Renal cortical epithelial cell (primary cell): ENCODE measurements at regions not wholly inside any gene's neighbourhood (a gene's known extent, or its start where the extent isn't known, plus 50 kb on each side); places are given as distances from the start of the nearest gene placed in this dataset.
"Not testable (repeated sequence)": the region's sequence is repeated elsewhere in the genome, so short reads cannot be mapped to it uniquely, and the experiment has no call there.

ENCODE experiments used
- DNase-seq: peaks from one replicate; pipeline ENCODE4 v3.0.0-alpha.2; 2011; ENCODE audit warnings: low read depth

- peak; percentile 94 for DNase-seq
Measured at GRCh38 chr7:85719981-85720953, 533.4 kb upstream of the SEMA3D start.

DNA sequence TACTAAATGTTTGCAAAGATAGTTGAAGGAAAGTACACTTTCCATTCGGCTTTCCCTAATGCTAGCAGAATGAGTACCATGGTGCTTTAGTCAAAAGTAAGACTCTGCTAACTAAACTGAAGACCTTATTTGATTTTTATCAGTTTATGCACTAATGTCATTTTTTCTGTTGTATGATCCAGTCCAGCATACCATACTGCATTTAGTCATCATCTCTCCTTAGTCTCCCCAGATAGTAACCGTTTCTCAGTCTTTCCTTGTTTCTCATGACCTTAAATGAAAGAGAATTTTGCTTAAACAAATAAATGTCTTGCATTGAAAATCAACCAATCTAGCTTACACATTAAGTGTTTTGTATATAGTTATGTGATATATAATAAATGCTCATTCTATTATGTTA lies 529.5 kb upstream of the SEMA3D start:
- no peak for DNase-seq

DNA sequence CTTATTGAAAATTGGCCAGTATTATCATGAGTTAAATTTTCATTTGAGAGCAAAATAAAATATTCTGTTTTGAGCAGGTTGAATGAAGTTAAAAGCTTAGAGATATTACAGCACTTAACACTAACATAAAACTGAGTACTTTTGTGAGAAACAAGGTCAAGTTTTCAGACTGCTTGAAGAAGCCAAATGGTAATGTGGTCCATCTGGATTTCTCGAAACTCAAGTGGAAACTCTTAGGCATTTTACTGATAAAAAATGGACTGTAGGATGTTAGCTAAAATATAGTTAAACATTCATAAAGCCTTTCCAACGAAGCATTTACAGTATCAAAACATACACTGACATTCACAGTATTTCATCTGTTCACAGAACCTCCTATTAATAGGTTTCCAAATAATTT lies 528.1 kb upstream of the SEMA3D start:
- no peak for DNase-seq

GRCh38 chr7:85714043-85714578 lies 527.3 kb upstream of the SEMA3D start:
- DNase-seq, result peak; percentile 29

- no peak for DNase-seq
Measured at GRCh38 chr7:85713171-85713570, 526.3 kb upstream of the SEMA3D start.

DNA sequence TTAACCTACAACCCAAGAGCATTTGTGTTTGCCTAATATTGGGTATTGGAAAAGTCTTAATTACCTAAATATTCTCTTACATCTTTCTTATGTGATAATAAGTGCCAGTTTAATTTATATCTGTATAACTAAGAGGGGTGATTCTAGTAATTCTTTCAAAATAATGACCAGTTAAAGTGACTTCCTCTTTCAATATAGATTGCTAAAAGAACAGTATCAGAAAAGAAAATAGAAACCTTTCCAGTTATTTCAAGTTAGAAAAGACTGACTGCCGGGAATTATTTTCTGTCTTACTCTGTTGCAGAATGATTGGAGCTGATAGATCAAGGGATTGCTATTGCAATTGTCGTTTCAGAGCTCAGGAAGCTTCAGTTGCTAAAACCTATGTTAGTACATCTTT lies 525.0 kb upstream of the SEMA3D start:
- DNase-seq, result no peak

- no peak for DNase-seq
Measured at GRCh38 chr7:85710960-85711359, 524.1 kb upstream of the SEMA3D start.

- DNase-seq, result no peak
Measured at GRCh38 chr7:85708221-85708620, 521.4 kb upstream of the SEMA3D start.

DNA sequence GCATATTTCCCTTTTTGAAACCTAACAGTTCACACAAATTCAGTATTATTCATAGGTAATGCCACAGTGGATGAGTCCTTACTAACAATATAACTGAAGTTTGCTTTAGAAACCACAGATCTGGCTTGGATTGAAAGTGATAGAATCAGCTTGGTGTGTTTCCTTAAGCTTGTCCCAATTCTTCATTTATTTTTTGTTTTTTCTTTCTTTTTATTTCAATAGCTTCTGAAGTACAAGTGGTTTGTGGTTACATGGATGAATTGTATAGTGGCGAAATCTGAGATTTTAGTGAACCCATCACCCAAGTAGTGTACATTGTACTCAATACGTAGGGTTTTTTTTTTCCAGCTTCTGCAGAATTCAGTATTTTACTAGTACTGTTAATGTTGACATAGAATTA lies 518.2 kb upstream of the SEMA3D start:
- DNase-seq, result peak; percentile 66

DNA sequence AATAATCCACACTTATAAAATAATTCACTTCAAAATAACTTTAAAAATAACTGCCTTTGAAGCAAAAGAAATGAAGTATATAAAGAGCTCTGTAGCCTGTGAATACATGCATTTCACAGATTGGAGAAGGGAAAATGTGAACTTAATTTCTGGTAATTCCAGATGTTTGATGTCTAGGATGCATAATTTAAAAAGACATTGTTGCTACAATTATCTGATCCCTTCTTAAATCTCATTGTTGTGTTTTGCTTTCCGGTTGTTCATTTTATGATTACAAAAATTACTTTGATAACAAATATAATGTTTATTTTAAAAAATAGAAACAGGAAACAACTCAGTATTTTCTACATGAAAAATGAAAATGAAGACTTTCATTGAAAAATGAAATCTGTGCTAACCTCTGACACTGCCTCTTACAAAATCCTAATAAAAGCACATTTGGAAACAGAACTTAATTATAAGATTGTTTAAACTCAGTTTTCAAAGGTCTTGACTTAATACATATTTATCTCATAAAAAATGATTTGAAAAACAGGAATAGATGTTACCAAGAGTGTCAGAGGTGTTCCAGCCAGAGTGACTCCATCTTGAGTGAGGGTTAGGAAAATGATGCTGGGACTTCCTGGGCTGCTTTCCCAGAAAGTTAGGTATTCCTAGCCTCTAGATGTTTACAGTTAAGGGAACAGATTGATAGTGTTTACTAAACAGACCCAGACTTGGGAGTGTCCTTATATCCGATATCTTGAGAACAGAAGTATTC lies 516.6 kb upstream of the SEMA3D start:
- no peak for DNase-seq

DNA sequence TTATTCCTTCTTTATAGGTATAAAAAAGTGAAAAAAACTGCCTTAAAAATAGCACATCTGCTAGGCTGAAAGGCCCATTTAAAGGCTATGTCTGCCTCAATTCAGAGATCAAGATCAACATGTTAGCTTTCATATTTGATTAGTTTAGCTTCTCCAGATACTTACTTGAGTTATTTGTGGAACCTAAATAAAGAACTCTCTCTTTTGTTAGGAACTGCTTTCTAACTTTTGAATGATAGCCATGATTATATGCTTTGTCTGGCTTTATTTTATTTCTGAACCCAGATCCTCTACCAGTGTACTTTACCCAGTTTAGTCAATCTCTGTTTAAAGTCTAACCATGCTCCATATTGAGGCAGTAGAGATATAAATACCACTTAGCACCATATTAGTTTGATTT lies 515.5 kb upstream of the SEMA3D start:
- DNase-seq, result no peak

DNA sequence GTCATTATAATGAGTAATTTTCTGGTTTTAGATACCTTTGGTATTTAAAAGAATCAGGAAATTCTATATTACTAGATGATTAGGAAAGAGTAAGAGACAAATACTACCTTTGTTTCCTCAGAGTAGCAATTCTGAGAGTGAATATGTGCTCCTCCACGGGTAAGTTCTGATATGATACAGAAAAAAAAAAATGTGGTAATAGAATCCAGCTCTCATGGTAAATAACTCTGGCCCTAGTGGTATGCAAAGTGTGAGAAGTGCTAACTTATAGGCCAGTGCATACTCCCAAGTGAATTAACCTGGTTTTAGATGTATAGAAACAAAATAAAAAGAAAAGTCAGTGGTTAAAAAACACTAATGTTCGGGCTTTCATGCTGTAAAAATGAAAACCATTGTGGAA lies 512.6 kb upstream of the SEMA3D start:
- no peak for DNase-seq

GRCh38 chr7:85695533-85695932 lies 508.7 kb upstream of the SEMA3D start:
- peak; percentile 60 for DNase-seq

DNA sequence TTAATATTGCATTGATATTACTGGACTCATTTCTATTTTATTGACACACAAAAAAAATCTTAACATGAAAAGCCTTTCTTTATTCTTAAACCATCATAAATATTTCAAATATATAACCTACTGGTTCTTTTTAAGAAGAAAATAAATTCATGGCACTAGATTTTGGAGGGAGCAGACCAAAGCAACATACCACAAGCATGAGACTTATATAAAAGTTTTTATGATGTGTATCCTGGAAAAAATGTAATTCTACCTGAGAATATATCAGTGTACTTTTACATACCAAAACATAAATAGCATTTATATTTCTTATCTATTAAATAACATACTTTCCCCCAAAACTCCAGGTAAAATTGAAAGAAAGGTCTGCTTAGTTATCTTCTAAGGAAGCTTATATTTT lies 508.2 kb upstream of the SEMA3D start:
- no peak for DNase-seq

- no peak for DNase-seq
Measured at GRCh38 chr7:85693326-85693725, 506.5 kb upstream of the SEMA3D start.

GRCh38 chr7:85688712-85689111 lies 501.9 kb upstream of the SEMA3D start:
- no peak for DNase-seq

DNA sequence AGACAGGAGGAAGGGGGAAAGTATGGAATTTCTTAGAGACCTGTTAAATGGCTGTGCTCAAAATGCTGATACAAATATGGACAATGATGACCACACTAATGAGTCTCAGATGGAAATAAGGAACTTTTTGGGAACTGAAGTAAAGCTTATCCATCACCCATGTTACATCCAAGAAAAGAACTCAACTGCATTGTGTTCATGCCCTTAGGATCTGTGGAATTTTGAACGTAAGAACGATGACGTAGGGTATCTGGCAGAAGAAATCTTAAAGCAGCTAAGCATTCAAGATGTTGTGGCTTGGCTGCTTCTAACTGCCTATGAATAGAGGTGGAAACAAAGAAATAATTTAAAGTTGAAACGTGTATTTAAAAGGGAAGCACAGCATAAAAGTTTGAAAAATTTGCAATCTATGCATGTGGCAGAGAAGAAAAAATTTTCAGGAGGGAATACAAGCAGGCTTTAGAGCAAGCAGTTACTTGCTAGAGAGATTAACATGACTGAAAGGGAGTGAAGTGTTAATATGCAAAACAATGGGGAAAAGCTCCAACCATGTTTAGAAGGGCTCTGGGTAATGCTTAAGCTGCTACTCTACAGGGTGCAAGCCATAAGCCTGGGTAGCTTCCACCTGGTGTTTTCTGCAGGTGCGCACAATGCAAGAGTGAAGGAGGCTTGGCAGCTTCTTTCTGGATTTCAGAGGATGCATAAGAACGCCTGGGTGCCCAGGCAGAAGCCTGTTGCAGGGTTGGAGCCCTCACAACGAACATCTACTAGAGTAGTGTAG lies 499.7 kb upstream of the SEMA3D start:
- no peak for DNase-seq

- no peak for DNase-seq
Measured at GRCh38 chr7:85685901-85686300, 499.0 kb upstream of the SEMA3D start.

DNA sequence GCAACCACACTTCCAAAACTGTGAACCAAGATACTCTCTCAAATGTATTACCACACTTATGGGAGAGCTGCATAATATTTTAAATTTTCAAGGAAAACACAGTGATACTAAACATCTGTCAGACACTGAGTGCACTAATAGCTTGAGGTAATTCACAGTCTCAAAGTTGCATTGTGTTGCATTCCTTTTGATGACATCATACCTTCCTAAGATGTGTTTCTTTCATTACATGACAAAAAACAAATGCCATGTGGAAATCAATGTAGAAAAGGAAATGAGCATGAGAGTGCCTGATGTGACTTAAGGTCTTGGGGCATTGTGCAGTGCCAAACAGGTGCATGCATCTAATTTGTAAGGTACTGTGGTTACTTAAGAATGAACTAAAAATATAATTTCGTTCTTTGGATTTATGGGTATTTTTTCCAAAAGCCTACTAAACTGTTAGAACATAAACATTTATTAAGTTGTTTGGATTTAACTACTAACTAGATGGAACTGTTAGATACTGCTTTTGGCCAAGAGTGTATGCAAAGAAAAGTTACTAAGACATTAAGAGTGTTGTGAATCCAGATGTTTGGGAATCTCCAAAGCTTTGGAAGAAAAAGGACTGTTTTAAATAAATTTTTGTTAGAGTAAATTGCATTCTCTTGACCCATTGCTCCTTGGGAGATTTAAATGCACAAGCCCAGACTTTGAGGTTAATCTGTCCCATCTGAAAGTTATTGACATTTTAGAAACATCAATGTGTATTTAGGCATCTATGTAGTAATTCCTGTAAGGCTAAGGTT lies 496.2 kb upstream of the SEMA3D start:
- DNase-seq, result peak; percentile 53

DNA sequence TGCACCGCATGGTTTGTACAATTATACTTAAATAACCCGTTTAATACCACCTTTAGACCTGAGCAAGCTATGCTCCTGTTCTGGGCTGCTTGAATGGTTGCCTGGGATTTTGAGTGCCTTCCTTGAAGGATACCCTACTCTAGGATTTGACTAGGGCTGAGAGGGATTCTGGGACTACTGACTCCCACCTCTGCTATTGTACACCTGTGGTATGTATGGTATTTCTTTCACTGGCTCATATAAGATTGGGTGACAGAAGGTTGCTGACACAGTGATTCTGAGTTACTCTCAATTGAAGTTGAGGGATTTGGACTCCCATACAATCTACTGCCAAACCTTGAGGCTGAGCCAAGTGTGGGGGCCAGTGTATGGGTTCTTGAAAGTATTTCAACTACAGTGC lies 494.4 kb upstream of the SEMA3D start:
- no peak for DNase-seq

DNA sequence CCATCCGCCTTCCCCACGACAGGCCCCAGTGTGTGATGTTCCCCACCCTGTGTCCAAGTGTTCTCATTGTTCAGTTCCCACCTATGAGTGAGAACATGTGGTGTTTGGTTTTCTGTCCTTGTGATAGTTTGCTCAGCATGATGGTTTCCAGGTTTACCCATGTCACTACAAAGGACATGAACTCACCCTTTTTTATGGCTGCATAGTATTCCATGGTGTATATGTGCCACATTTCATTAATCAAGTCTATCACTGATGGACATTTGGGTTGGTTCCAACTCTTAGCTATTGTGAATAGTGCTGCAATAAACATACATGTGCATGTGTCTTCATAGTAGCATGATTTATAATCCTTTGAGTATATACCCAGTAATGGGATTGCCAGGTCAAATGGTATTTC lies 488.2 kb upstream of the SEMA3D start:
- DNase-seq, result not testable (repeated sequence)
